ENCODE measurements at regions not wholly inside any gene's neighbourhood (a gene's known extent, or its start where the extent isn't known, plus 50 kb on each side); places are given as distances from the start of the nearest gene placed in this dataset.

GRCh38 chr2:160812830-160813505, 319.4 kb upstream of the RBMS1 start:
- no peak for DNase-seq (ENCODE audit: low spot score)
- H3K9me3 ChIP-seq, result no peaks in the 10 kb centered on the region
- no peaks in the 10 kb centered on the region for H3K4me1 ChIP-seq (ENCODE audit: control insufficient read depth in 1 of 2, low read depth in 2 of 2)
- no peak overlapping the region for H3K27ac ChIP-seq
- no peak for ATAC-seq (ENCODE audit: insufficient number of reproducible peaks, low FRiP score, low read depth)
- no peak for TF ChIP-seq CTCF (IDR thresholded peaks at IDR 0.05)
- H3K36me3 ChIP-seq, result no peaks in the 10 kb centered on the region
- no peaks in the 10 kb centered on the region for H3K27me3 ChIP-seq (replicated peaks; ENCODE audit: insufficient read depth)
- H3K4me3 ChIP-seq, result no peak overlapping the region

- H3K4me1 ChIP-seq (ENCODE audit: control insufficient read depth in 1 of 2, low read depth in 2 of 2), result no peaks in the 10 kb centered on the region
- H3K4me3 ChIP-seq, result no peak overlapping the region
- no peaks in the 10 kb centered on the region for H3K36me3 ChIP-seq
- ATAC-seq (ENCODE audit: insufficient number of reproducible peaks, low FRiP score, low read depth) (no peak), DNase-seq (ENCODE audit: low spot score) (no peak)
- H3K27me3 ChIP-seq (replicated peaks; ENCODE audit: insufficient read depth), result no peaks in the 10 kb centered on the region
- H3K9me3 ChIP-seq, result no peaks in the 10 kb centered on the region
- H3K27ac ChIP-seq, result no peak overlapping the region
- no peak for TF ChIP-seq CTCF (IDR thresholded peaks at IDR 0.05)
These were observed 319.9 kb upstream of the RBMS1 start for GRCh38 chr2:160813506-160813858.

GRCh38 chr2:160816916-160817499, 323.4 kb upstream of the RBMS1 start:
- DNase-seq (ENCODE audit: low spot score) (no peak), ATAC-seq (ENCODE audit: insufficient number of reproducible peaks, low FRiP score, low read depth) (no peak)
- Histone ChIP-seq H3K4me3 (no peak overlapping the region), H3K36me3 (no peaks in the 10 kb centered on the region), H3K27ac (no peak overlapping the region), H3K4me1 (ENCODE audit: control insufficient read depth in 1 of 2, low read depth in 2 of 2) (no peaks in the 10 kb centered on the region), H3K9me3 (no peaks in the 10 kb centered on the region), H3K27me3 (replicated peaks; ENCODE audit: insufficient read depth) (no peaks in the 10 kb centered on the region)
- TF ChIP-seq CTCF (IDR thresholded peaks at IDR 0.05), result no peak

GRCh38 chr2:160820691-160821090, 327.1 kb upstream of the RBMS1 start:
- no peak for TF ChIP-seq CTCF (IDR thresholded peaks at IDR 0.05)
- Histone ChIP-seq H3K4me3 (no peak overlapping the region), H3K4me1 (ENCODE audit: control insufficient read depth in 1 of 2, low read depth in 2 of 2) (no peaks in the 10 kb centered on the region), H3K36me3 (no peaks in the 10 kb centered on the region), H3K9me3 (peaks cover 12% of the 10 kb centered on the region), H3K27ac (no peak overlapping the region), H3K27me3 (replicated peaks; ENCODE audit: insufficient read depth) (no peaks in the 10 kb centered on the region)
- DNase-seq (ENCODE audit: low spot score) (no peak), ATAC-seq (ENCODE audit: insufficient number of reproducible peaks, low FRiP score, low read depth) (no peak)

- no peaks in the 10 kb centered on the region for H3K4me1 ChIP-seq (ENCODE audit: control insufficient read depth in 1 of 2, low read depth in 2 of 2)
- H3K27me3 ChIP-seq (replicated peaks; ENCODE audit: insufficient read depth), result no peaks in the 10 kb centered on the region
- no peaks in the 10 kb centered on the region for H3K36me3 ChIP-seq
- H3K9me3 ChIP-seq, result peaks cover 14% of the 10 kb centered on the region
- DNase-seq (ENCODE audit: low spot score) (no peak), ATAC-seq (ENCODE audit: insufficient number of reproducible peaks, low FRiP score, low read depth) (no peak)
- TF ChIP-seq CTCF (IDR thresholded peaks at IDR 0.05), result no peak
- no peak overlapping the region for H3K27ac ChIP-seq
- H3K4me3 ChIP-seq, result no peak overlapping the region
These were observed 328.4 kb upstream of the RBMS1 start for GRCh38 chr2:160822006-160822405.
